HG03469 (cell line): ENCODE measurements at regions not wholly inside any gene's neighbourhood (a gene's known extent, or its start where the extent isn't known, plus 50 kb on each side); places are given as distances from the start of the nearest gene placed in this dataset.
"Not testable (repeated sequence)": the region's sequence is repeated elsewhere in the genome, so short reads cannot be mapped to it uniquely, and the experiment has no call there.

ENCODE experiments used
- ATAC-seq: cut with Tn5 transposase; IDR thresholded peaks from one replicate; pipeline ENCODE4 v1.9.1; 2021; ENCODE audit warnings: mild to moderate bottlenecking, moderate library complexity, moderate number of reproducible peaks; ENCODE audit not compliant: unreplicated experiment

GRCh38 chr15:69552057-69552815 lies 99.6 kb downstream of the RPLP1 start:
- no peak for ATAC-seq

GRCh38 chr15:69553686-69554085 lies 101.1 kb downstream of the RPLP1 start:
- ATAC-seq, result no peak

GRCh38 chr15:69554279-69554961 lies 101.8 kb downstream of the RPLP1 start:
- ATAC-seq, result no peak

- ATAC-seq, result no peak
Observed at GRCh38 chr15:69555080-69555479, 102.5 kb downstream of the RPLP1 start.

- no peak for ATAC-seq
Observed at GRCh38 chr15:69556344-69556743, 103.7 kb downstream of the RPLP1 start.

GRCh38 chr15:69557020-69557706 lies 104.5 kb downstream of the RPLP1 start:
- no peak for ATAC-seq

- no peak for ATAC-seq
Observed at GRCh38 chr15:69557707-69558409, 105.2 kb downstream of the RPLP1 start.

GRCh38 chr15:69559440-69560190 lies 107.0 kb downstream of the RPLP1 start:
- ATAC-seq, result no peak

GRCh38 chr15:69561071-69561784 lies 108.6 kb downstream of the RPLP1 start:
- ATAC-seq, result no peak

- ATAC-seq, result no peak
Observed at GRCh38 chr15:69562116-69562515, 109.5 kb downstream of the RPLP1 start.

GRCh38 chr15:69562564-69562963 lies 109.9 kb downstream of the RPLP1 start:
- ATAC-seq, result no peak

GRCh38 chr15:69565066-69565655 lies 112.5 kb downstream of the RPLP1 start:
- no peak for ATAC-seq

GRCh38 chr15:69567238-69567760 lies 114.7 kb downstream of the RPLP1 start:
- not testable (repeated sequence) for ATAC-seq

GRCh38 chr15:69568173-69569009 lies 115.8 kb downstream of the RPLP1 start:
- ATAC-seq, result no peak

GRCh38 chr15:69570454-69570853 lies 117.8 kb downstream of the RPLP1 start:
- no peak for ATAC-seq

- ATAC-seq, result no peak
Observed at GRCh38 chr15:69570997-69571396, 118.4 kb downstream of the RPLP1 start.

GRCh38 chr15:69573278-69573677 lies 120.7 kb downstream of the RPLP1 start:
- ATAC-seq, result not testable (repeated sequence)

GRCh38 chr15:69573815-69574475 lies 121.3 kb downstream of the RPLP1 start:
- no peak for ATAC-seq
